ENCODE measurements at regions not wholly inside any gene's neighbourhood (a gene's known extent, or its start where the extent isn't known, plus 50 kb on each side); places are given as distances from the start of the nearest gene placed in this dataset.

- no peak for DNase-seq
- no peak overlapping the region for H3T11ph ChIP-seq (ENCODE audit: low read length)
- no peak overlapping the region for H3K4ac ChIP-seq (ENCODE audit: low read depth, low read length)
- no peak overlapping the region for H3K4me2 ChIP-seq (ENCODE audit: insufficient read depth, insufficient read length, low read length)
- H2BK15ac ChIP-seq (ENCODE audit: low read depth, low read length): no peak overlapping the region
- no peak overlapping the region for H3K23ac ChIP-seq (ENCODE audit: insufficient read length, low read depth, low read length)
- Mint-ChIP-seq H3K36me3 (ENCODE audit: insufficient read depth in 1 of 3, low read depth in 3 of 3) (peaks cover 0 to 7% (median 7%) of the 10 kb centered on the region in 3 experiments; a peak in 6 of 7 replicates), H3K4me3 (no peak overlapping the region), H3K9me3 (peaks cover 7 to 8% of the 10 kb centered on the region in 2 experiments; a peak in 4 of 5 replicates), H3K27ac (no peak overlapping the region), H3K4me1 (peaks cover 2 to 17% of the 10 kb centered on the region in 2 experiments; a peak in 3 of 4 replicates), H3K27me3 (ENCODE audit: low read depth) (no peaks in the 10 kb centered on the region)
- no peaks in the 10 kb centered on the region for H3K79me2 ChIP-seq (ENCODE audit: insufficient read depth, low read length)
- no peak overlapping the region for H3K9ac ChIP-seq (ENCODE audit: extremely low read depth, insufficient read length, low read length)
- H2BK20ac ChIP-seq (ENCODE audit: low read depth, low read length, poor library complexity, severe bottlenecking): no peak overlapping the region
- H3K56ac ChIP-seq (ENCODE audit: insufficient read length, low read depth, low read length): no peak overlapping the region
- H3K9me3 ChIP-seq (ENCODE audit: control insufficient read depth, low read depth, low read length): no peaks in the 10 kb centered on the region
- H2AFZ ChIP-seq (ENCODE audit: low read length): no peak overlapping the region
- no peak for TF ChIP-seq CTCF (conservative IDR thresholded peaks at IDR 0.05)
- no peaks in the 10 kb centered on the region for H3K4me1 ChIP-seq (ENCODE audit: insufficient read depth, low read length)
- no peak overlapping the region for H2BK5ac ChIP-seq (ENCODE audit: insufficient read length, low read length)
- no peak overlapping the region for H4K91ac ChIP-seq (ENCODE audit: insufficient read length, low read depth, low read length)
- no peak overlapping the region for H3K14ac ChIP-seq (ENCODE audit: insufficient read depth, low read length)
- H2BK12ac ChIP-seq (ENCODE audit: insufficient read length, low read depth, low read length): no peak overlapping the region
- WGBS (ENCODE audit: extremely low coverage, insufficient read length, low lambda C conversion rate): no CpG with 5 or more reads among the region's 3 CpGs
- H4K5ac ChIP-seq (ENCODE audit: insufficient read length, low read depth, low read length): no peak overlapping the region
- H2BK120ac ChIP-seq (ENCODE audit: low read depth, low read length, poor library complexity, severe bottlenecking): no peak overlapping the region
- H3K27ac ChIP-seq (ENCODE audit: insufficient read length, low read depth, low read length): no peak overlapping the region
- no peaks in the 10 kb centered on the region for H3K79me1 ChIP-seq (ENCODE audit: insufficient read depth, low read depth, low read length, poor library complexity, severe bottlenecking)
- H2AK5ac ChIP-seq (ENCODE audit: insufficient read length, low read length): no peak overlapping the region
- no peaks in the 10 kb centered on the region for H3K23me2 ChIP-seq (ENCODE audit: insufficient read length, low read depth, low read length, poor library complexity, severe bottlenecking)
- H3K27me3 ChIP-seq (ENCODE audit: insufficient read depth, low read length): no peaks in the 10 kb centered on the region
- H4K20me1 ChIP-seq (ENCODE audit: control insufficient read depth, insufficient read depth, insufficient read length): no peaks in the 10 kb centered on the region
- H3K18ac ChIP-seq (ENCODE audit: insufficient read length, low read depth, low read length): no peak overlapping the region
- no peak overlapping the region for H4K8ac ChIP-seq (replicated peaks; ENCODE audit: insufficient read length, low read depth, low read length)
These were observed 184.8 kb upstream of the BCL6 start for GRCh38 chr3:187930021-187930420.

Data from H9 (cell line).